ENCODE measurements at regions not wholly inside any gene's neighbourhood (a gene's known extent, or its start where the extent isn't known, plus 50 kb on each side); places are given as distances from the start of the nearest gene placed in this dataset.

DNA sequence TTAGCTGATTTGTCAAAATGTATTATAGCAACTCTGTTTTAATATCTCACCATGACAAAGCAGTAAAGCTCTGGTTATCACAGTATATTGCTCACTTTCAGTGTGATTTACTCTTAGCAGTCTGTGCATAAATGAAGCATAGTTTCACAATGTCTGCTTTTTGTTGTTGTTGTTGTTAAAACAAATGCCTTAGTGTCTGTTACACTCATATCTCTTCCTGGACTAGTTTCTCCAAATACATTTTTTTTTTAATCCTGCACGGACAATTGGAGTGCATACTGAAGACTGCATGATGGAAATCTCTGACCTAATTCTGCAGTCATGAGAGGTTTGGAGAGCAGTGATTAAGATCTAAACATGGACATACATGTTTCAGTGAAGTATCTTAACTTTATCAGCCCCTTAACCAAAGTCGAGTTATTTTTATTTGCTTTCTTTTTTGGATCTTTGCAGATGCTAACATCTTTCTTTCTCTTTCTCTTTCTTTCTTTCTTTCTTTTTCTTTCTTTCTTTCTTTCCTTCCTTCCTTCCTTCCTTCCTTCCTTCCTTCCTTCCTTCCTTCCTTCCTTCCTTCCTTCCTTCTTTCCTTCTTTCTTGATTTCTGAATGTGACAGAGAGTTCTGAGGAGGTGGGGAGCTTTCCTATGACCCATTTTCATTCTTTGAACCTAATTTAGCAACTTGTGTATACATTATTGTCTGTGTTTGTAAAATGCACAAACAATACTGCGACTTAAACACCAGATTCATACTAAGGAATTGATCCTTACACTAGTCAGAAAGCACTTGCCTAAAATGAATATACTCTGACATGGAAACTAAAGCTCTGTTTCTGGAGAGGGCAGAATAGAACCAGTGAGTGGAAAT lies 161.5 kb upstream of the AGR3 start (continued):
- TF ChIP-seq, protein P1, sequence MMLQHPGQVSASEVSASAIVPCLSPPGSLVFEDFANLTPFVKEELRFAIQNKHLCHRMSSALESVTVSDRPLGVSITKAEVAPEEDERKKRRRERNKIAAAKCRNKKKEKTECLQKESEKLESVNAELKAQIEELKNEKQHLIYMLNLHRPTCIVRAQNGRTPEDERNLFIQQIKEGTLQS (IDR thresholded peaks at IDR 0.05; ENCODE audit: insufficient read depth, low read depth, low read length): no peak
- TF ChIP-seq EP300 (IDR thresholded peaks at IDR 0.05; ENCODE audit: borderline replicate concordance in 1 of 2, low read depth in 2 of 2, low read length in 2 of 2) (no peak), EGR1 (IDR thresholded peaks at IDR 0.05; ENCODE audit: borderline replicate concordance, low read depth, low read length) (no peak), YY1 (IDR thresholded peaks at IDR 0.05; ENCODE audit: low read depth, low read length) (no peak), BACH1 (IDR thresholded peaks at IDR 0.05; ENCODE audit: low read length) (no peak), HDAC6 (IDR thresholded peaks at IDR 0.05; ENCODE audit: low read depth, low read length) (no peak)
